ENCODE measurements at regions not wholly inside any gene's neighbourhood (a gene's known extent, or its start where the extent isn't known, plus 50 kb on each side); places are given as distances from the start of the nearest gene placed in this dataset.
"Not testable (repeated sequence)": the region's sequence is repeated elsewhere in the genome, so short reads cannot be mapped to it uniquely, and the experiment has no call there.

DNA sequence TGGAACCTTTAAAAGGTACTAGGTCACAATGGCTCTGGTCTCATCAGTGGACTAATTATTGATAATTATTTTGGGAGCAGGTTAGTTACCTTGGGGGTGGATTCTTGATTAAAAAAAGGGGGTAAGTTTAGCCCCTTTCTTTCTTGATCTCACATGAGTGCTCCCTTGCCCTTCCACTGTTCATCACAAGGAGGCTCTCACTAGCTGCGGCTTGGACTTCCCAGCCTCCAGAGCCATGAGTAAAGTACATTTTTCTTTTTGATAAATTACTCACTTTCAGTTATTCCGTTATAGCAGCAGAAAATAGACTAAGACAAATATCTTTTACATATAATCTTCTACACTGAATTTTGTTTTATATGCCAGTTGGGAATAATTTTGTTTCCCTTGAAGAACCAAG, 254.8 kb upstream of the DEPDC1 start:
- Mint-ChIP-seq H3K9me3 (peaks cover 4% of the 10 kb centered on the region), H3K36me3 (no peaks in the 10 kb centered on the region), H3K4me1 (no peaks in the 10 kb centered on the region), H3K4me3 (no peak overlapping the region), H3K27ac (no peak overlapping the region), H3K27me3 (ENCODE audit: low read depth) (no peaks in the 10 kb centered on the region)
- TF ChIP-seq, protein P1, sequence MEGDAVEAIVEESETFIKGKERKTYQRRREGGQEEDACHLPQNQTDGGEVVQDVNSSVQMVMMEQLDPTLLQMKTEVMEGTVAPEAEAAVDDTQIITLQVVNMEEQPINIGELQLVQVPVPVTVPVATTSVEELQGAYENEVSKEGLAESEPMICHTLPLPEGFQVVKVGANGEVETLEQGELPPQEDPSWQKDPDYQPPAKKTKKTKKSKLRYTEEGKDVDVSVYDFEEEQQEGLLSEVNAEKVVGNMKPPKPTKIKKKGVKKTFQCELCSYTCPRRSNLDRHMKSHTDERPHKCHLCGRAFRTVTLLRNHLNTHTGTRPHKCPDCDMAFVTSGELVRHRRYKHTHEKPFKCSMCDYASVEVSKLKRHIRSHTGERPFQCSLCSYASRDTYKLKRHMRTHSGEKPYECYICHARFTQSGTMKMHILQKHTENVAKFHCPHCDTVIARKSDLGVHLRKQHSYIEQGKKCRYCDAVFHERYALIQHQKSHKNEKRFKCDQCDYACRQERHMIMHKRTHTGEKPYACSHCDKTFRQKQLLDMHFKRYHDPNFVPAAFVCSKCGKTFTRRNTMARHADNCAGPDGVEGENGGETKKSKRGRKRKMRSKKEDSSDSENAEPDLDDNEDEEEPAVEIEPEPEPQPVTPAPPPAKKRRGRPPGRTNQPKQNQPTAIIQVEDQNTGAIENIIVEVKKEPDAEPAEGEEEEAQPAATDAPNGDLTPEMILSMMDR (IDR thresholded peaks at IDR 0.05; ENCODE audit: unreplicated experiment): no peak
- DNase-seq (ENCODE audit: low spot score in 2 of 2, unreplicated experiment in 2 of 2): no peak

DNA sequence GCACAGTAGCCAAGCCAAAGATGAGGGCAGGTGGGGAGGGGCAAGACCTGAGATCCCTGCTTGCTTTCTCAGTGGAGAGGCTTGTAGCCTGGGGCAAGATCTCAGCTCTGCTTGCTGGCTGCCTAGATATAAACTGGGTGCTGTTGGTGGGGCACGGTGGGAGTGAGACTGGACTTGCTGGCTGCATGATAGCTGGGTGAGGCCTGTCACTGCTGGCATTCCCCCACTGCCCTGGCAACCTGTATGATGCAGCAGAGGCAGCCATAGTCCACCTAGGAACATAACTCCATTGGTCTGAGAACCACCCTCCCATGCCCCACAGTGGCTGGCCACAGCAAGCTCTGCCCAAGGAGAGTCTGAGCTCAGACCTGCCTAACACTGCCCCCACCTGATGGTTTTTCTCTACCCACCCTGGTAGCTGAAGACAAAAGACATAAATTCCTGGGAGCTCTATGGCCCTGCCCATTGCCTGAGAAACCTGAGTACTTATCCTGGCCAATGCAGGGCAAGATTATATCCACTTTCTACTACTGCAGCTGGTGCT, 261.9 kb upstream of the DEPDC1 start:
- TF ChIP-seq, protein P1 (IDR thresholded peaks at IDR 0.05; ENCODE audit: unreplicated experiment): no peak
- no peak for DNase-seq (ENCODE audit: low spot score in 2 of 2, unreplicated experiment in 2 of 2)
- Mint-ChIP-seq H3K27ac (no peak overlapping the region), H3K4me3 (no peak overlapping the region), H3K4me1 (no peaks in the 10 kb centered on the region), H3K27me3 (ENCODE audit: low read depth) (no peaks in the 10 kb centered on the region), H3K9me3 (peaks cover 38% of the 10 kb centered on the region), H3K36me3 (no peaks in the 10 kb centered on the region)

DNA sequence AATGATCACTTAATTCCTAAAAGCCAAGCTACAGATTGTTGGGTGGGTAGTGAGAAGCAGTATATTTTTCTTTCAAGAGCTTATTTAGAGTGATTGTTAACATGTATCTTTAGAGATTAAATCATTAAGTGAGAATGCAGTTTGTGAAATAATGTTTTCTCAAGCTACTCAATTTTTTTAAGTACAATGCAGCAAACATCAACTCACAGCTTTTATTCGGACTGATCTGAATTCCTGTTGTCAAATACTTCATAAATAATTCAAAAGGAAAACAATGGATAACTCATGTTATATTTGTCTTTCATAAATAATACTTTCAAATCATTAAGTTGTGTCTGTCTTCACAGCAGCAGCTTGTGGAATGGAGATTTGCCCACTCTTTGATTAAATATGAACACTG, 271.1 kb upstream of the DEPDC1 start:
- no peaks in the 10 kb centered on the region for H3K4me1 Mint-ChIP-seq
- no peaks in the 10 kb centered on the region for H3K36me3 Mint-ChIP-seq
- peaks cover 32% of the 10 kb centered on the region for H3K9me3 Mint-ChIP-seq
- H3K27ac Mint-ChIP-seq: no peak overlapping the region
- DNase-seq (ENCODE audit: low spot score in 2 of 2, unreplicated experiment in 2 of 2): no peak
- TF ChIP-seq, protein P1 (IDR thresholded peaks at IDR 0.05; ENCODE audit: unreplicated experiment): no peak
- peaks cover 2% of the 10 kb centered on the region for H3K27me3 Mint-ChIP-seq (ENCODE audit: low read depth)
- H3K4me3 Mint-ChIP-seq: no peak overlapping the region

DNA sequence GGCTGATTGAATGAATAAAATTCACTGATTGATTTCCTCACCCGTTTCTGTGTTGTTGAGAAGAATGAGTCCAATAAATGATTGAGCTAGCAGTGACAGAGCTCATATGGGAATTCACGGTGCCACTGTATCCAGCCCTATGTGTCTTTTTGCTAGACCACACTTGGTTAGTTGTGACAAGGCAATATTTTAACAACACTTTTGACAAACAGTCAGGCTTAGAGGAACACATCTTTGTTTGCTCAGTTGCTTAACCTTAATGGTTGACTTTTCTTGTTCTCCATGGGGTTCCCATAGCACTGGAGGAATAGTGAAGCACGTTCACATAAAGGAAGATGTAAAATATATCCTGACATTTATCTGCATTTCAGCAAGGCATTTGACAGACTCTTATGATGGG, 273.9 kb upstream of the DEPDC1 start:
- no peaks in the 10 kb centered on the region for H3K36me3 Mint-ChIP-seq
- peaks cover 7% of the 10 kb centered on the region for H3K9me3 Mint-ChIP-seq
- TF ChIP-seq, protein P1 (IDR thresholded peaks at IDR 0.05; ENCODE audit: unreplicated experiment): no peak
- H3K4me3 Mint-ChIP-seq: no peak overlapping the region
- no peak for DNase-seq (ENCODE audit: low spot score in 2 of 2, unreplicated experiment in 2 of 2)
- H3K27me3 Mint-ChIP-seq (ENCODE audit: low read depth): peaks cover 2% of the 10 kb centered on the region
- no peaks in the 10 kb centered on the region for H3K4me1 Mint-ChIP-seq
- no peak overlapping the region for H3K27ac Mint-ChIP-seq

DNA sequence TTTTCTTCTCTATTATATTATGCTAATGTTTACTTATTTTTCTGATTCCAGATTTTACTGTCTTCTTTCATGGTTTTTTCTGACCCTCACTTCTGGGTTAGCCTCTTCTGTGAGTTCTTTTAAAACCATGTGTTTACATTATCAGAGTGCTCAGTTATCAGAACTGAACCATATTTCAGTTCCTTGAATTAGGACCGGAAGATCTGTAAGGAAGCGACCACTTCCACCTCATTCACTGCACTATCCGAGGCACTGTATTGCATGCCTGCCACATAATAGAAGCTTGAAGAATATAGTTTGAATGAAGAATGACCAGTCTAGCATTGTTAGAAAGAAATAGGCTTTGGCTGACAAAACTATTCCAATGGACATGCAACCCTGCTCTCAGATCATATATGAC, 281.0 kb upstream of the DEPDC1 start:
- Mint-ChIP-seq H3K4me3 (no peak overlapping the region), H3K4me1 (no peaks in the 10 kb centered on the region), H3K27me3 (ENCODE audit: low read depth) (no peaks in the 10 kb centered on the region), H3K27ac (peak overlapping the region; percentile 63), H3K36me3 (peaks cover 2% of the 10 kb centered on the region), H3K9me3 (peaks cover 8% of the 10 kb centered on the region)
- TF ChIP-seq, protein P1 (IDR thresholded peaks at IDR 0.05; ENCODE audit: unreplicated experiment): no peak
- DNase-seq (ENCODE audit: low spot score in 2 of 2, unreplicated experiment in 2 of 2): no peak

DNA sequence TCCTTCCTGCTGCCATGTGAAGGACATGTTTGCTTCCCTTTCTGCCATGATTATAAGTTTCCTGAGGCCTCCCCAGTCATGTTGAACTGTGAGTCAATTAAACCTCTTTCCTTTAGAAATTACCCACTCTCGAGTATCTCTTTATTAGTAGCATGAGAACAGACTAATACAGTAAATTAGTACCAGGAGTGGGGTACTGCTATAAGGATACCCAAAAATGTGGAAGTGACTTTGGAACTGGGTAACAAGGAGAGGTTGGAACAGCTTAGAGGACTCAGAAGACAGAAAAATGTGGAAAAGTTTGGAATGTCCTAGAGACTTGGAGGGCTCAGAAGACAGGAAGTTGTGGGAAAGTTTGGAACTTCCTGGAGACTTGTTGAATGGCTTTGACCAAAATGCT, 283.0 kb upstream of the DEPDC1 start:
- H3K4me1 Mint-ChIP-seq; H3K4me3 Mint-ChIP-seq; H3K27me3 Mint-ChIP-seq (ENCODE audit: low read depth); H3K27ac Mint-ChIP-seq; H3K9me3 Mint-ChIP-seq; H3K36me3 Mint-ChIP-seq; DNase-seq (ENCODE audit: low spot score in 2 of 2, unreplicated experiment in 2 of 2): not testable (repeated sequence)

Measured in mesothelial cell of epicardium (in vitro differentiated cells).